Natural killer cell (primary cell): ENCODE measurements at regions not wholly inside any gene's neighbourhood (a gene's known extent, or its start where the extent isn't known, plus 50 kb on each side); places are given as distances from the start of the nearest gene placed in this dataset.

Source experiments
- ATAC-seq, 3 donors: fragments of 150-1000 bp in 2 of 3; fragments of 200-7000 bp in 1 of 3; cut with Tn5 transposase; 1 replicate in 1 of 3; 2 replicates in 2 of 3; pipeline ENCODE4 v1.10.0; 2021; ENCODE audit warnings: mild to moderate bottlenecking in 2 of 3, moderate library complexity in 2 of 3
- DNase-seq, 2 donors: peaks; one replicate each; pipeline versions ENCODE4 v3.0.0 to v3.0.0-alpha.2; 2013 to 2021; ENCODE audit warnings: mixed read lengths in 1 of 2
- H3K27ac ChIP-seq: one replicate; pipeline ENCODE4 v1.5.1; 2013; ENCODE audit warnings: mild to moderate bottlenecking, low read length
- H3K27me3 ChIP-seq: one replicate; pipeline ENCODE4 v1.6.1; 2013; ENCODE audit warnings: low read length; ENCODE audit not compliant: control insufficient read depth, insufficient read depth
- H3K36me3 ChIP-seq: one replicate; pipeline ENCODE4 v1.6.1; 2013; ENCODE audit warnings: low read length; ENCODE audit not compliant: control insufficient read depth, insufficient read depth
- H3K4me1 ChIP-seq: one replicate; pipeline ENCODE4 v1.6.1; 2013; ENCODE audit warnings: low read length; ENCODE audit not compliant: control insufficient read depth, insufficient read depth
- H3K4me3 ChIP-seq: one replicate; pipeline ENCODE4 v1.5.1; 2013; ENCODE audit warnings: low read length
- H3K9me3 ChIP-seq: one replicate; pipeline ENCODE4 v1.6.1; 2013; ENCODE audit warnings: low read length; ENCODE audit not compliant: control insufficient read depth, insufficient read depth
- H3K27ac Mint-ChIP-seq, 2 donors: one replicate each; pipeline ENCODE4 v1.8.0; 2022; ENCODE audit warnings: mild to moderate bottlenecking in 2 of 2, mixed read lengths in 2 of 2, moderate library complexity in 1 of 2
- H3K27me3 Mint-ChIP-seq, 2 donors: one replicate each; pipeline ENCODE4 v1.8.0; 2022; ENCODE audit warnings: low read depth in 2 of 2, mixed read lengths in 2 of 2
- H3K36me3 Mint-ChIP-seq: one replicate; pipeline ENCODE4 v1.8.0; 2022; ENCODE audit warnings: mixed read lengths
- H3K4me1 Mint-ChIP-seq, 2 donors: one replicate each; pipeline ENCODE4 v1.8.0; 2022; ENCODE audit warnings: mixed read lengths in 2 of 2
- H3K4me3 Mint-ChIP-seq: one replicate; pipeline ENCODE4 v1.8.0; 2022; ENCODE audit warnings: mild to moderate bottlenecking, moderate library complexity, mixed read lengths
- H3K9me3 Mint-ChIP-seq, 2 donors: one replicate each; pipeline ENCODE4 v1.8.0; 2022; ENCODE audit warnings: mixed read lengths in 2 of 2
- CTCF ChIP-seq: fragments of 200-600 bp; IDR thresholded peaks from one replicate; pipeline ENCODE4 v1.8.0; 2022; ENCODE audit warnings: antibody characterized with exemption
- WGBS: methylation state at CpG from one replicate; pipeline ENCODE4 v1.1.7; 2013; ENCODE audit warnings: missing lambda C conversion rate; ENCODE audit not compliant: insufficient coverage; 5-methylcytosine and 5-hydroxymethylcytosine counted together
- intact Hi-C: fragments of 100-400 bp; cut with micrococcal nuclease; formaldehyde crosslinking; loops from one replicate; pipeline ENCODE4 v1.14.2; 2022

GRCh38 chr2:125680809-125681208 is 975.1 kb upstream of the GYPC start:
- Mint-ChIP-seq H3K27ac (no peak overlapping the region), H3K36me3 (peaks cover 11% of the 10 kb centered on the region), H3K9me3 (peaks cover 10 to 20% of the 10 kb centered on the region in 2 donors), H3K27me3 (no peaks in the 10 kb centered on the region), H3K4me3 (no peak overlapping the region), H3K4me1 (no peaks in the 10 kb centered on the region)
- intact Hi-C loops: no loop called here
- H3K27ac ChIP-seq: no peak overlapping the region
- DNase-seq: no peak
- H3K4me1 ChIP-seq: no peaks in the 10 kb centered on the region
- ATAC-seq: no peak
- H3K27me3 ChIP-seq: no peaks in the 10 kb centered on the region
- H3K36me3 ChIP-seq: no peaks in the 10 kb centered on the region
- H3K9me3 ChIP-seq: peaks cover 5% of the 10 kb centered on the region
- no peak for TF ChIP-seq CTCF
- WGBS: 91% methylated on average over 4 of the region's 4 CpGs
- H3K4me3 ChIP-seq: no peak overlapping the region

- Histone ChIP-seq H3K4me1 (no peaks in the 10 kb centered on the region), H3K27ac (no peak overlapping the region), H3K9me3 (peaks cover 5% of the 10 kb centered on the region), H3K27me3 (no peaks in the 10 kb centered on the region), H3K4me3 (no peak overlapping the region), H3K36me3 (no peaks in the 10 kb centered on the region)
- no peak overlapping the region for H3K27ac Mint-ChIP-seq
- H3K9me3 Mint-ChIP-seq: peaks cover 10 to 17% of the 10 kb centered on the region in 2 donors
- peaks cover 11% of the 10 kb centered on the region for H3K36me3 Mint-ChIP-seq
- no peaks in the 10 kb centered on the region for H3K27me3 Mint-ChIP-seq
- no peak overlapping the region for H3K4me3 Mint-ChIP-seq
- intact Hi-C loops: no loop called here
- H3K4me1 Mint-ChIP-seq: no peaks in the 10 kb centered on the region
- no peak for ATAC-seq
- WGBS: no CpG with 5 or more reads among the region's 1 CpG
- no peak for DNase-seq
- no peak for TF ChIP-seq CTCF
These were observed 974.4 kb upstream of the GYPC start for GRCh38 chr2:125681576-125681975.

- Mint-ChIP-seq H3K4me1 (no peaks in the 10 kb centered on the region), H3K36me3 (peaks cover 11% of the 10 kb centered on the region), H3K27me3 (no peaks in the 10 kb centered on the region), H3K27ac (no peak overlapping the region), H3K9me3 (peaks cover 10 to 14% of the 10 kb centered on the region in 2 donors), H3K4me3 (no peak overlapping the region)
- Histone ChIP-seq H3K4me1 (no peaks in the 10 kb centered on the region), H3K4me3 (no peak overlapping the region), H3K27ac (no peak overlapping the region), H3K36me3 (no peaks in the 10 kb centered on the region), H3K9me3 (peaks cover 5% of the 10 kb centered on the region), H3K27me3 (no peaks in the 10 kb centered on the region)
- intact Hi-C loops: no loop called here
- ATAC-seq (no peak), DNase-seq (no peak)
- 85% methylated on average over 2 of the region's 3 CpGs for WGBS
- no peak for TF ChIP-seq CTCF
These were observed 973.8 kb upstream of the GYPC start for GRCh38 chr2:125681976-125682805.

GRCh38 chr2:125684256-125684655 is 971.7 kb upstream of the GYPC start:
- peaks cover 5% of the 10 kb centered on the region for H3K9me3 ChIP-seq
- Mint-ChIP-seq H3K27me3 (no peaks in the 10 kb centered on the region), H3K9me3 (peaks cover 6 to 11% of the 10 kb centered on the region in 2 donors), H3K36me3 (peaks cover 8% of the 10 kb centered on the region), H3K4me1 (no peaks in the 10 kb centered on the region), H3K4me3 (no peak overlapping the region), H3K27ac (no peak overlapping the region)
- no peak for TF ChIP-seq CTCF
- no peak overlapping the region for H3K4me3 ChIP-seq
- no peak for DNase-seq
- no peaks in the 10 kb centered on the region for H3K27me3 ChIP-seq
- H3K27ac ChIP-seq: no peak overlapping the region
- no peaks in the 10 kb centered on the region for H3K4me1 ChIP-seq
- no peaks in the 10 kb centered on the region for H3K36me3 ChIP-seq
- WGBS: 88% methylated on average over 1 of the region's 2 CpGs
- intact Hi-C loops: no loop called here
- ATAC-seq: no peak
